HG02885 (cell line): ENCODE measurements at regions not wholly inside any gene's neighbourhood (a gene's known extent, or its start where the extent isn't known, plus 50 kb on each side); places are given as distances from the start of the nearest gene placed in this dataset.

Source experiments
- ATAC-seq: cut with Tn5 transposase; IDR thresholded peaks from one replicate; pipeline ENCODE4 v1.9.1; 2021; ENCODE audit warnings: mild to moderate bottlenecking; ENCODE audit not compliant: unreplicated experiment, poor library complexity

- ATAC-seq, result no peak
These were observed 96.9 kb upstream of the ARMC2 start for GRCh38 chr6:108751282-108751681.

DNA sequence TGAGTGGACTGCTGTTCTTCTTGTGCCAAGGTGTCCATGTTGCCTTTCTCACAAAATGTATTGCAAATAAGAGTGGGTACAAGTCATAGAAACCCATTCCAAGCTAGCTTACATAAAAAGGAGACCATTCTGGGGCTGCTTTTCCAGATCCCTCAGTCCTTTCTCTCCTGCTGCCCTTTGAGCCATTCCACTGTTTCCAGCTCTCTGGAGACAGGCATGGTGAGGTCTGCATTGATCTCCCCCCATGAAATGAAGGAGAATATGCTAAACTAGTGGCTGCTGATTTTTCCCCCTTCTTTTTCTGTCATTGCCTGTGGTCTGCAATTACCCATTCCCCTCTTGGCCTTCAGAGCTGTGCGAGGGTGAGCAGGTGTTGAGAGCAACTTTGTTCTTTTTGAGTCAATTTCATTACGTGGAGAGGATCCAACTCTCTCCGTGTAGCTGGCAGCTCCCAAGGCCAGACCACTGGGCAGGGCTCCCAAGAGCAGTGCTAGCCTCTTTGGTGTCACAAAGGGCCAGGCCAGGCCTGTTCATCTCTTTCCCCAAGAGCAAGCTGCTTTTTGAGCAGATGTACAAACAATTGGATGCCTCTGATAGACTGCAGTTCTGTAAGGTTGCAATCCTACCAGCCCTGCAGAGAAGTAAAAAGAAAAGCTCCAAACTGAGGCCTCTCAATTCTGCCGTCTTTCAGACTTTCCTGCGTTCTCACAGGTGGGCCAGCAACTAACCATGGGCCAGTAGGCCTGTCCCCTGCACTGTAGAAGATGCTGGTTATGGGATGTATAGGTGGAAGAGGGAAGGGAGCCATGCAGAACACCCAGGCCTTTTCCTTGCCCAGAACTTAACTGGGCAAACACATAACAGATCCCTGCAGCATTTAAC, 96.1 kb upstream of the ARMC2 start:
- no peak for ATAC-seq

DNA sequence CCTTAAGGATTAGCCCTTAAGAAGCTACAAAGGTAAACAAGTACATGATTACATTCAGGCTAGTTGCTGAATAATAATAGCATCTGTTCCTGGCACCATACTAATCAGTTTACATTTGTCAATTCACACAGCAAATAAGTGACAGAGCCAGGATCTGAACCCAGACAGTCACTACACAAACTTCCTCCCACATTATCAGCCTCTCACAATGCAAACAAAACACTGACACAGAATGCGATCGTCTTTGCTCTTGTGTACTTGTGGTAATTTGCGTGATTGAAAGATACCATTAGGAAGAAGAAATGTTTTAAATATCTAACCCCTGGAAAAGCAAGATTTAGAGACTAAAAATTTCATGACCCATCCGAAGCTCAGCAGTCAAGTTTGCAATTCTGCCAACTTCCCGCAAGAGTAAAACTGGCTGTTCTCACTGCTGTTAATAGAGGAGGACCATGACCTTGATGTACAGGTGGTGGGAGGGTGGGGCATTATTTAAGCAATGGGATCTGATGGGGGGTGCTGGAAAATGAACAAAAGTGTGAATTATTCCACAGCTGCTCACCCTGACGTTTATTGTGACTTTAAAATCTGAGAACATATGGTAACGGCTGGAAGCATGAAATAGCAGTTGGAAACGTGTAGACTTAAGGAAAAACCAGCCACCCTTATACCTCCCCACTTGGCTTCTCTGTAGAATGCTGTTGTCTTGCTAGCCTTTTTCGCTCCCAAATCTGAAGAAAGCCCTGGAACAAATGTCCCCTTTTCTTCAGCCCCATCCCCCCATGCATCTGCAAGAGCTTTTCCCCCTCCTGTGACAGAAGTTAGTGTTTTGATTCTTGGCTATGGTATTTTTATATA, 95.3 kb upstream of the ARMC2 start:
- ATAC-seq, result no peak

DNA sequence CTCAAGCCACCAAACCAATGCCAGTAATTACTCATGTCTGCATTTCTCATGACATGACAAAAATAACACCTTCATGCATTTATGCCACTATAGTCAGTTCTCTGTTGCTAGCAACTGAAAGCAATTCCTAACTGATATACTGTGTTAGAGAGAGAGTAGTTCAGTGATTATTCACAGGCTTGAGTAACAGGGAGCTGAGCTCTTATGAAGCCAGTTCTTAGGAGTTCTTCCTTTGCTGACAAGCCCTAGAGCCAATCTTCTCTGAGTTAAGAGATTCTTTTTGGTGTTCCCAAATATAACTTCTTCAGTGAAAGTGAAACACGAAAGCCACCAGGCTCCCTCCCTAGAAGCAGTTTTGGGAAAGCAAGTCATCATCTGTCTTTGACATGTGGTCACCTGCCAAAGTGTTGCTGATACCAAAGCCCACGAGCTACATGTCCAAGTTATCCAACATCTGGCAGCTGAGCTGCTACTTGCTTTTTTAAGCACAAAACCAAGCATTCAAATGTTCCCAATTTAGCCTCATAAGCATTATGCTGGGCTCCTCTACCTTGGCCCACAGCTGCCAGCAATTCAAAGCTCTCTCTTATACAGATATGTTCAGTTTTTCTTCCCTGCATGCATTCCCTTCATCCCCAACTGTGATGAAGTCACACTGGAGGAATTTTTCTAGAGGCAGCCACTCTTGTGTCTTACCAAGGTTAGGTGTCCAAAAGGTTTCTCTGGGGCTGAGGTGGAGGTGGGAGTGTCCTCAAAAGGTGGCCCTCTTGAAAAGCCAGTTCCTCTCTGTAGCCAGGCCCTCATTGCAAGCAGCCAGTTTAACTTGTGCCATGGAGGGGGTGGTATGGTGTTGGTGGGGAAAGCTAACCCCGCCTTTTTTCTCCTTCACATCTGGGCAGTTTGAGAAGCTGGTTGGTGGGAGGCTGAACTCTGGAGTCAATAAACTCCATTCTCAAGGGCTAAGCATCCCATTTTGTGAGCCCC, 92.7 kb upstream of the ARMC2 start:
- no peak for ATAC-seq

DNA sequence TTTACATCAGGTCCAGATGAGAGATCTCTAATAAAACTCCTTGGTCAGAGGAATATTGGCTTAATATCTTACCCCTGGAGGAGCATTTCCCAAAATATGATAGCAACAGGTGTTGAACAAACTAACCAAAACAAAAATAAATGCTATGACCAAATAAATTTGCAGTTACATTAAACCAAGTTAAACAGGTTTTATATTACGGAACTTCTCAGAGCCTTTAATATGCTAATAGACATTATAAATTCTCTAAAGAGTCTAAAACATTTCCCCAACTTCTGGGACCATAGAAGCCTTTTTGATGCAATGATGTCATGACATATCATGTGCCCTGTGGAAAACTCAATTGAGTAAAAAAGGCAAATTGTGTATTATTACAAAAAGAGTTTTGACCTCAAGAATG, 90.9 kb upstream of the ARMC2 start:
- no peak for ATAC-seq

DNA sequence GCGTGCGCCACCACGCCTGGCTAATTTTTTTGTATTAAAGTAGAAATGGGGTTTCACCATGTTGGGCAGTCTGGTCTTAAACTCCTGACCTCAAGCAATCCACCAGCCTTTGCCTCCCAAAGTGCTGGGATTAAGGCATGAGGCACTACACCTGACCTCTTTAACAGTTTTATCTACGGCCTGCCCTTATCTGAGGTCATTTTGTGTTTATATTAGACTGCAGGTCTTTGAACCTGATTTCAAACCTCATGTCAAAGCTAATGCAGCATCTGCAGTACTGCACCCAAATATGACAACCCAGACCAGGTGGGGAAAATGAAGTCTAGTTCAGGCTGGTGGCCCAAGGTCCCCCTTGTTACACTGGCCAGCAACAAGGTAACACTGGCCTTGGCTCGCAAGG, 89.3 kb upstream of the ARMC2 start:
- no peak for ATAC-seq

DNA sequence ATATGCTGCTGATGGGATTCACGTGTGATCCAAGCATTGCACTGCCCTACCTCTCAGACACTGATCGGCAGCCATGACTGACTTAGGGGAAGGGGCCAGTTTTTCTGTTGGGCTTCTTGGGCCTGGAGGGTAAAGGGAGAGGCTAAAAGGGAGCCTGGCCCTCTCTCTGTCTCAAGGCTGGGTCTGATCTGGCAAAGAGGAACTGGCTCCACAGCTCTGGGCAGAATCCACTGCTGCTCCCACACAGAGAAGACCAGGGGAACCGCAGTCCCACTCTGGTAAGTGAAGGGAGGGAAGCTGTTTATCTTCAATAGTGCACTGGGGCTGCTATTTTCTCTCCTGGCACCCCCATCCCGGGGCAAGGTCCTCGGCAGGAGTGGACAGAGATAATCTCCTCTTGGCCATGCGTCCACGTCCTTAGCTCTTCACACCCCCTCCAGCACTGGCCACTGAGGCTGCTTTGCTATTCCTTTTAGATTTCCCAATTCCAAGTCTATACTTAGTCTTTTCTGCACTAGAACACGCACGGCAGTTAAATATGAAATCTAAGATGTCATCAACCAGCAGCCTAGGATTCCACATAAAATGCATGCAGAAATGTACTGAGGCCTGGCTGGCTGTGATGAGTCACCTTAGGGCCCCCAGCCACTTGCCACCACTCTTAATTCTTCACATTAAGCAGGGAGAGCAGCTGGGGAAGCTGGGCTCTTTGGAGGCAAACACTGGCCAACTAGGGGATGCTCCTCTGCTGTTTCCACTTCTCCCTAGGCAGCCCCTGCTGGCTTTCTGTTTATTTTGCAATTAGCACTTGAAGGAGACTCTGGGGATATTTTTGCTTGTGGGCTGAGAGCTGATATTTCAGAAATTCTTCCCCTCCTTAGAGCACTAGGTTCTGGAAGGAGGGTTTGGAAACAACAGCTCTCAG, 87.8 kb upstream of the ARMC2 start:
- no peak for ATAC-seq

- no peak for ATAC-seq
These were observed 85.8 kb upstream of the ARMC2 start for GRCh38 chr6:108762394-108762793.

DNA sequence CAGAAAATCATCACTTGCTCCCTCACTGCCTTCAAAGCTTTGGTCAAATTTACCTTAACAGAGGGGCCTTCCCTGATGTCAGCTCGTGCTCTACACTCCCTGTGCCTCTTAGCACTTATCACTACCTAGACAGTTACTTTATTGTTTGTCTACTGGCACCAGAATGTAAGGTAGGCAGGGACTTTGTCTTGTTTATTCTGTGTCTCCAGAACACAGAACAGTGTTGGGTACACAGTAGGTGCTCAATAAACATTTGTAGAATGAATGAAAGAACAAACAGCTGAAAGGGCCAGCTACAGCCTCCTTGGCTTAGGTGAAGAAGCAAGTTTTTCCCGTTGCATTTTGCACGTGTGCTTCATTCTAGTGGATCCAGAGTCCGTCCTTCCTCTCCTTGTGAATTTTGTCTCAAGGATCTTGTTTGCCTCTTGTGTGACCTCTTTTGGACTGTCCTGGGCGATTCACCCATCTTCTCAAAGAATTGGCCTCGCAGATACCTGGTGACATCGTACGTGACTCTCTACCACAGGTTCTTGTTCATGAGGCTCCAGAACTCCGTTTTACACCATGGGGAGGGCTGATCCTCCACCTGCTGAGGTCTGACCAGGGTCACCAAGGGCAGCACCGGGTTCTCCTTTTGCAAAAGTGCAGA, 84.2 kb upstream of the ARMC2 start:
- ATAC-seq, result no peak

DNA sequence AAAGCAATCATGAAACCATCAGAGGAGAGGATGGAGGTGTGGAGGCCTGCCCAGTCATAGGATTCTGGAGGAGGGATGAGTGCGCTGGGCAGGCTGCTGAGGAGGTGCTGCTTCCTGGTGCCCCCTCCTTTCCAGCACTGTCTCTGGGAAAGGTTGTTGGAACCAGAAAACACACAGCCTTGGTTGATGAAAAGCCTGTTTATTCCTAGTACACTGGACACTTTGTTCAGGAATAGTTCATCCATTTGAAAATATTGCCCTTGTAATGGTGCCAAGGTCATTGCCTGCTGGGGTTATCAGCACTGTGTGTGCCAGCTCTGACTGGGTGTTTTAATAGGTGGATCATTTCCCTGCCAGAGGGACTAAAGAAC, 83.7 kb upstream of the ARMC2 start:
- no peak for ATAC-seq

GRCh38 chr6:108765495-108765894, 82.7 kb upstream of the ARMC2 start:
- ATAC-seq, result no peak

DNA sequence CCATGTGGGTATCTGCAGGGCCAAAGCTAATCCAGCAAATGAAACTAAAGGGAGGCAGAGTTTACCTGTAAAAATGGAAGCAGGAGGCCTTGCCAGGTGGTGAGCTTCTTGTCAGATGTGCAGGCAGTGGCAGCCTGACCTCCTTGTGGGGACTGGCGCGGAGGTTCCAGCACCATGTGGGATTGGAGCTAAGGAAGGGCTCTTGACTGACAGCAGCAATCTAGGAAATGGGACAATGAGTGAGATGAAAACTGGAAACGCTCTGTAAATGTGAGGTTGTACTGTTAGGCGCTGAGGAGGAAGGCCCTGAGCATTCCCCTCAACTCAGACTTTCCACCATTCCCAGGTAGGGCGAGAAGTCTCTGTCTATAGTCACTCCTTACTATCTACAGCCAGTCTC, 81.8 kb upstream of the ARMC2 start:
- no peak for ATAC-seq

- ATAC-seq, result no peak
These were observed 81.3 kb upstream of the ARMC2 start for GRCh38 chr6:108766886-108767285.

GRCh38 chr6:108767418-108768165, 80.6 kb upstream of the ARMC2 start:
- no peak for ATAC-seq

DNA sequence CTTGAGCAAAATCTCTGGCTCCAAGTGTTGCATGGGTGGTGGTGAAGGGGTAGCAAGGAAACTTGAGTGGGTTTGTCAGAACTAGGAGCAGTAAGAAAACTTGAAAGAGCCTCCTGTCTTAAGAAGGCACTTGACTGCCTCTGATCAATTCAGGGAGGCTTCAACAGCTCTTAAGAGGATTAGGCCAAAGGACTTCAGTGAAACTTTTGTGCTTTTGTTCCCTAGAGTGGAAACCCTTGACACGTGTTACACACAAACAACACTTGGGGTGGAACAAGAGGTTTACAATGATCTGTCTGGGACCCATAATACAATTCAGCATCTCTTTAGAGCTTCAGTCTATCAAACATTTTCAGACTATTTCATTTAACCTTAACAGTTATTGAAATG, 80.1 kb upstream of the ARMC2 start:
- no peak for ATAC-seq

DNA sequence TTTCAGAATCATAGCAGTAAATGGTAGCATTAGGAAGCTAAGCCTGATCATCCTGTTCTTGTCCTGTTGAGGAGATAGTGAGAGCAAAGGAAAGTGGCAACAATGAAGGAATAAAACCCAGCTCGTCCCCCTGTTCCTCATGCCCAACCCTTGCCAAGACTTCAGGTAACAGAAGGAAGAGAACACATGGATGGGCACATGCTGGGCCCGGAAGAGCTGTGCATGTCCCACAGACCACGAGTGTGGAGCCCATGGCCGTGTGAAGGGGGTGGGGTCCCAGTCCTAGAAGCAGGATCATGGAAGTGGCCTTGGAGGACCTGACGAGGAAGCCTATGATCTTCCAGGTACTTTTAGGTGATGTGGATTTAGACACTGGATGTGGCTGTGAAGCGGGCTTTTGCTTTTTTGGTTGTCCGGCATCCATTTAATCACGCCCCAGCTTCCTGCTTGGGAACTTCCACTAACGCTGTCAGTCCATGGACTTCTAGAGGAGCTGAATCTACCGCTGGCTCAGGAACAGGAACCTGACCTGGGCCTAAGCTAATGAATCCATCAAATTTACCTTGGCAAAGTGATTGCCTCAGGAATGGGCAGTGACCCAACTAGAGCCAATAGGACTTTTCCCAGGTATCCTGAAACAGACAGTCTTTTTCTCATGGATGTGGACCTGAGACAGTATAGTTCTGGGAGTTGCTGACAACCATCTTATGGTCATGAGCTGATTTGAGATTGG, 79.3 kb upstream of the ARMC2 start:
- no peak for ATAC-seq

DNA sequence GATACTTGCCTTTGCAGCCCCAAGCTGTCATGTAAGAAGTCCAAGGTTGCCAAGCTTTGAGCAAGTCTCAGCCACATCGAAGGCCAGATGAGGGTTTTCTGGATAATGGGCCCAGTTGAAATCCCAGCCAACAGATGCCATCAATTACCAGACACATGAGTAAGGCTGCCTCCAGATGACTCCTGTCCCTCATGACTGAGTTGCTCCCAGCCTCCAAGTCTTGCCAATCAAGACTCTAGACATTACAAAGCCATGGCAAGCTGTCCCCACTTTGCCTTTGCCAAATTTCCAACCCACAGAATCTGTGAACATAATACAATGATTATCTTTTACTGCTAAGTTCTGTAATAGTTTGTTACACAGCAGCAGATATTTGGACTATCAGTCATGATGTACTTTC, 76.8 kb upstream of the ARMC2 start:
- ATAC-seq, result no peak

GRCh38 chr6:108774555-108774954, 73.7 kb upstream of the ARMC2 start:
- no peak for ATAC-seq
